ENCODE measurements at regions not wholly inside any gene's neighbourhood (a gene's known extent, or its start where the extent isn't known, plus 50 kb on each side); places are given as distances from the start of the nearest gene placed in this dataset.

- TF ChIP-seq HNF4A (conservative IDR thresholded peaks at IDR 0.05) (no peak), JUND (IDR thresholded peaks at IDR 0.05) (no peak), SP1 (IDR thresholded peaks at IDR 0.05) (no peak)
Measured at GRCh38 chr4:129682586-129682985, 586.6 kb downstream of the C4orf33 start.
